ENCODE measurements at regions not wholly inside any gene's neighbourhood (a gene's known extent, or its start where the extent isn't known, plus 50 kb on each side); places are given as distances from the start of the nearest gene placed in this dataset.
"Not testable (repeated sequence)": the region's sequence is repeated elsewhere in the genome, so short reads cannot be mapped to it uniquely, and the experiment has no call there.

DNA sequence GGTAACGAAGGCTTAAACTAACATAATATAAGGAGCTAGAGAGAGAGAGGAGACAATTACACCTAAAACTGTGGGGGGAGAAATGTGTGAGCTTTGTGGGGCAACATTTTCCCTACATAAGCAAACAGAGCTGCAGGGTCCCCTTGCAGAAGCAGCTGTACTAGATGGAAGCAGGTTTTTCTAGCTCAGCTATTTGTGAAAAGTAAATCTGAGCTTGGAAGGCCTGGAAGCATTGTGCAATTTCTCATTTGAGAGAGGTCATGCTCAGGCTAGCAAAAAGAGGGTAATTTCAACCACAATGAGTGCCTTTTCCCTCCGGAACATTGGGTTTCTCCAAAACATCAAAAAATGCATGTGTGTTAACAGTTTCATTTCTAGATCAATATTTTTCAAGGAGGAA is 130.0 kb downstream of the ARL4C start:
- no peak for DNase-seq (ENCODE audit: low spot score in 2 of 2)
- no peak for ATAC-seq
- Mint-ChIP-seq H3K9me3 (no peaks in the 10 kb centered on the region), H3K36me3 (peaks cover 0 to 5% of the 10 kb centered on the region in 2 donors), H3K27ac (peak overlapping the region in 1 of 2 donors; percentile 17)

DNA sequence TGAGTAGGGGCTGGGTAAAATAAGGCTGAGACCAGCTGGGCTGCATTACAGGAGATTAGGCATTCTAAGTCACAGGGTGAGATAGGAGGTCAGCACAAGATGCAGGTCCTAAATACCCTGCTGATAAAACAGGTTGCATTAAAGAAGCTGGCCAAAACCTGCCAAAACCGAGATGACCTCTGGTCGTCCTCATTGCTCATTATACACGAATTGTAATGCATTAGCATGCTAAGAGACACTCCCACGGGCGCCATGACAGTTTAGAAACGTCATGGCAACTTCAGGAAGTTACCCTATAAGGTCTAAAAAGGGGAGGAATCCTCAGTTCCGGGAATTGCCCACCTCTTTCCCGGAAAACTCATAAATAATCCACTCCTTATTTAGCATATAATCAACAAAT is 132.2 kb downstream of the ARL4C start:
- ATAC-seq: no peak
- H3K27ac Mint-ChIP-seq: no peak overlapping the region
- peaks cover 5 to 16% of the 10 kb centered on the region in 2 donors for H3K36me3 Mint-ChIP-seq
- peaks cover 4 to 14% of the 10 kb centered on the region in 2 donors for H3K9me3 Mint-ChIP-seq
- no peak for DNase-seq (ENCODE audit: low spot score in 2 of 2)

DNA sequence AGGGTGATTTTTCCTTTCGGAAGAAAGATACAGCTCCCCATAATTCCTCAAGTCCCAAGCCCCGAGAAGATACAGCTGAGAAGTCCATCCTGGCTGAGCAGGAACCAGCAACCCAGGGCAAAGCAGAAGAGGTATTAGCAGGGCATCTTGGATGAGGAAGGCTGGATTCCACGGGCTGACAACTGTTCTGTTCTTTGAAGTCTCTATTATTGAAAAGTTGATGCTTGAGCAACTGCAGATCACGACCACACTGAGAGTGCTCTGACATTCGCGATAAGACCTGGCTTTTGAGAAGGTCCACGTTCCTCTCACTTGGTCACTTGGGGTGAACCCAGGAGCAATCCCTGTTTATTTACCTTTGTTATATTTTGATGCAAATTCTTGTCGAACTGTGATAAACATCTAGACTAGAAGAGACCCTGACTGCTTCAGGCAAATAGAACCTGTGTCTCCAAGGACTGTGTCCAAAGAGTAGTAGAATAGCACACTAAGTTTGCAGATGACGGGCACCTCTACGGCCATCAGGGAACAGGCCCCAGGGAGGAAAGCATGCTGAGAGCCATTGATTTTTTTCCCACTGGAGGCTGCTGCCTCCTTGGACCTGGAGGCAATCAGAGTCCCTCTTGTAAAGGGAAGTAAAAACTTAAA is 133.1 kb downstream of the ARL4C start:
- ATAC-seq: no peak
- Mint-ChIP-seq H3K36me3 (peaks cover 12 to 22% of the 10 kb centered on the region in 2 donors), H3K27ac (no peak overlapping the region), H3K9me3 (peaks cover 4 to 19% of the 10 kb centered on the region in 2 donors)
- DNase-seq (ENCODE audit: low spot score in 2 of 2): no peak

DNA sequence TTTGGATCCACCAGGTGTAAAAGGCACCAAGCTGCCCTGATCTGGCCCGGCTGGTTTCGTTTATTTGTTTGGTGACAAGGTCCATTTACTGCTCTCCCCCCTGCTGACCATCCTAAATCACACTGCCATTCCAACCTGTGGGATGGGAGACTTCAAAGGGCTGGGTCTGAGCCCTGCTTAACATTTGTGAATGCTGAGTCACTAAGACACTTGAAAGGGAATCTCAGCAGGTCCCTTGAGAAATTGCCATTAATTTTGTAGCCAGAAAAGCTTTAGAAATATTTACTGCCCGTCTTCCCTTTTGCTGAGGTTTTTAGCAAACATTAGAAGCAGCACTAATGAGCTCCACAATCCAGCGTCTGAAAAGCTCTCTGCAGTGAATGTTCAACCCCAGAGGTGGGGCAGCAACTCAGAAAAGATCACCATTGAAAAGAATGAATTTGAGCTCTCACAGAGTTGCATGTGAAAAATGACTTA is 133.8 kb downstream of the ARL4C start:
- ATAC-seq: no peak
- no peak for DNase-seq (ENCODE audit: low spot score in 2 of 2)
- Mint-ChIP-seq H3K27ac (no peak overlapping the region), H3K36me3 (peaks cover 12 to 18% of the 10 kb centered on the region in 2 donors), H3K9me3 (peaks cover 10 to 25% of the 10 kb centered on the region in 2 donors)

DNA sequence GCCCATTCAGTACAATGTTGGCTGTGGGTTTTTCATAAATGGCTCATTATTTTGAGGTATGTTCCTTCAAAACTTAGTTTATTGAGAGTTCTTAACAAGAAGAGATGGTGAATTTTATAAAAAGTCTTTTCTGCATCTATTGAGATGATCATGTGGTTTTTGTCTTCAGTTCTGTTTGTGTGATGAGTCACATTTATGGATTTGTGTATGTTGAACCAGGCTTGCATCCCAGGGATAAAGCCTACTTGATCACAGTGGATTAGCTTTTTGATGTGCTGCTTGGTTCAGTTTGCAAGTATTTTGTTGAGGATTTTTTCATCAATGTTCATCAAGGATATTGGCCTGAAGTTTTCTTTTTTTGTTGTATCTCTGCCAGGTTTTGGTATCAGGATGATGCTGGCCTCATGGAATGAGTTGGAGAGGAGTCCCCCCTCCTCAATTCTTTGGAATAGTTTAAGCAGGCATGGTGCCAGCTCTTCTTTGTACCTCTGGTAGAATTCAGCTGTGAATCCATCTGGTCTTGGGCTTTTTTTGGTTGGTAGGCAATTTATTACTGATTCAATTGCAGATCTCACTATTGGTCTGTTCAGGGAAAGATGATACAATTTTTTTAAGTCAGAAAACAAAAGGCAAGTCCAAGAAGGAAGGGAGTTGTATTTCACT is 136.4 kb downstream of the ARL4C start:
- peaks cover 12 to 18% of the 10 kb centered on the region in 2 donors for H3K36me3 Mint-ChIP-seq
- H3K9me3 Mint-ChIP-seq: peaks cover 10 to 26% of the 10 kb centered on the region in 2 donors
- ATAC-seq; DNase-seq (ENCODE audit: low spot score in 2 of 2); H3K27ac Mint-ChIP-seq: not testable (repeated sequence)

DNA sequence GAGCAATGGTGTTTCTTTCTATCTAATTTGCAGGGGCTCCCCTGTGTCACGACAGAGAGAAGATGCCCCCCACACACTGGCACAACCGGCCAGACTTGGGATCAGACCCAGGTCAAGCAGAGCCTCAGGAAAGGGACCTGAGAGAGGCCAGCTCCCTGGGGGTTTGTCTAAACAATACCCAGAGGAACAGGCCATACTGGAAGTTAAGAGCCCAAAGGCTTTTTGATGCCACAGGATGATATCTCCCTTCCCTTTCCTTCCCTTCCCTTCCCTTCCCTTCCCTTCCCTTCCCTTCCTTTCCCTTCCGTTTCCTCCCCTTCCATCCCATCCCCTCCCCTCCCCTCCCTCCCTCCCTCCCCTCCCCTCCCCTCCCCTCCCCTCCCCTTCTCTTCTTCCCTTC is 139.2 kb downstream of the ARL4C start:
- no peak overlapping the region for H3K27ac Mint-ChIP-seq

DNA sequence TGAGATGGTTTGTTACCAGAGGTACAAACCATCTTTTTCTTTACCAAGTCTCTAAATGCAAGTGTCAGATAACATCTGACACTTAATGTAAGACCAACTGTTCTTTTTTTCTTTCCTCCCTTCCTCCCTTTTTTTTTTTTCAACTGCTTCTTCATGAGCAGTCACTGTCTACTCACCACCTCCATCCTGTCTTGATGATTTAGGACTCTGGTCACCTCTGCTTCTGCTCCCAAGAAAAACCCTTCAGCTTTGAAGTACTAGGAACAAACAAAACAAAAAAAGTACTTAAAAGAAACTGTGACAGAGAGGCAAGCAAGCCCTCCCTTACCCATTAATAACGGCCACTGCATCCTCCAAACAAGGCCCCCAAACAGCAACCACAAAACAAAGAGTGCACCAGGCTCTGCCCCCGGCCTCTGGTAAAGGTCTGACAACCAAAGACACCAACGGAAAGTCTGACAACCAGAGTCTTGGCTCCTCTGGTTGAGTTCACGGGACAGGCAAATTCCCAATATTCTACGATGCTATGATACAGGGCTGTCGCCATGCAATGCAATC is 141.0 kb downstream of the ARL4C start:
- ATAC-seq: no peak
- peak overlapping the region in 1 of 2 donors; percentile 52 for H3K27ac Mint-ChIP-seq
- no peak for DNase-seq (ENCODE audit: low spot score in 2 of 2)
- peaks cover 10 to 28% of the 10 kb centered on the region in 2 donors for H3K9me3 Mint-ChIP-seq
- H3K36me3 Mint-ChIP-seq: peaks cover 12 to 36% of the 10 kb centered on the region in 2 donors

More for the DNA sequence above, 139.2 kb downstream of the ARL4C start:
- DNase-seq (ENCODE audit: low spot score in 2 of 2) (no peak), ATAC-seq (no peak)
- Mint-ChIP-seq H3K9me3 (peaks cover 10 to 27% of the 10 kb centered on the region in 2 donors), H3K36me3 (peaks cover 12 to 32% of the 10 kb centered on the region in 2 donors)

DNA sequence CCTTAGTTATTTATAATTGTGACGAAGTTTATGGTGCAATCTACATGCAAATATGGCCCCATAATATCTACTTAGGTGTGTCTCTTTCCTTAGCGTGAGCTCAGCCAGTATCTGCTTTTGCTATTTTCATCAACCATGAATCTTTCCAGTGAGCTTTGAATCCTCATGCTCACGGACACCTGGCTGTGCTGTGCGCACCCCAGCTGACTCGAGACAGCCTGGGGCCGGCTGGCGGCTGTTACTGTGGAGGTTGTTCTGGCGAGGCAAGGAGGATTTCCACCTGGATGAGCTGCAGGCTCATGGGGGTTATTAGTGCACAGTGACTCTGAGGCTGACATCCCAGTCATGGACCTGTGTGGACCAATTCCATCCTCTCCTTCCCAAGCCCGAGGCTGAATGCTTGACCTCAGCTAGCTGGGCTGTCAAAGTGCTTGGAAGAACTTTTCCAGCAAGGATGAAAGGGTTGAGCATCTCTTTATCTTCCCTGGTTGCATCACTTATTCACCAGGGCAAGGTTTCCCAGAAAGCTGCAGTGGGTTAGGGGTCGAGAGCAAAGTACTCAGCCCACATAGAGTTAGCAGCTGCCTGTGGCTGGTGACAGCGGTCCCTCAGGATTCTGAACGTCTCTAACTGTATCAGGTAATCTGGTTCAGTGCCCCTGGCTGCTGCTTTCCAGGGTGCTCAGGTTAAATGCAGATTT is 141.7 kb downstream of the ARL4C start:
- Mint-ChIP-seq H3K9me3 (peaks cover 10 to 23% of the 10 kb centered on the region in 2 donors), H3K27ac (no peak overlapping the region), H3K36me3 (peaks cover 12 to 29% of the 10 kb centered on the region in 2 donors)
- DNase-seq (ENCODE audit: low spot score in 2 of 2) (no peak), ATAC-seq (no peak)

DNA sequence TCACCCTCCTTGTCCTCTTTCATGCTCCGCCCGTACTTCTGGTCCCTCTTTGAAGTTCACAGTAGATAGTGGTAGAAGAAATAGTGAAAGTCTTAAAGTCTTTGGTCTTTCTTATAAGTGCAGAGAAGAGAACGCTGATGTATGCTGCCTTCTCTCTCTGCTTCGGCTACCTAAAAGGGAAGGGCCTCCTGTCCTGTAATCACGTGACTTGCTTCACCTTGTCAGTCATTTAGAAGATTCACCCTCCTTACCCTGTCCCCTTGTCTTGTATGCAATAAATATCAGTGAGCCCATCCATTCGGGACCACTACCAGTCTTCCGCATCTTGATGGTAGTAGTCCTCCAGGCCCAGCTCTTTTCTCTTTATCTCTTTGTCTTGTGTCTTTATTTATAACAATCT is 144.6 kb downstream of the ARL4C start:
- ATAC-seq: no peak
- H3K27ac Mint-ChIP-seq: no peak overlapping the region
- peaks cover 0 to 20% of the 10 kb centered on the region in 2 donors for H3K36me3 Mint-ChIP-seq

DNA sequence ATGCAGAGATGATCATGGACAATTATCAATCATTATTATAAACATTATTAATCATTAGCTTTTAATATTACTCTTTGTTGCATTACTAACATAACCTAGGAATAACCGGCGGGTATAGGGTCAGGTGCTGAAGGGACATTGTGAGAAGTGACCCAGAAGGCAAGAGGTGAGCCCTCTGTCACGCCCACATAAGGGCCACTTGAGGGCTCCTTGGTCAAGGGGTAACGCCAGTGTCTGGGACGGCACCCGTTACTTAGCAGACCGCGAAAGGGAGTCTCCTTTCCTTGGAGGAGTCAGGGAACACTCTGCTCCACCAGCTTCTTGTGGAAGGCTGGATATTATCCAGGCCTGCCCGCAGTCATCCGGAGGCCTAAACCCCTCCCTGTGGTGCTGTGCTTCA is 145.0 kb downstream of the ARL4C start:
- H3K27ac Mint-ChIP-seq; ATAC-seq; DNase-seq (ENCODE audit: low spot score in 2 of 2): not testable (repeated sequence)
- peaks cover 0 to 10% of the 10 kb centered on the region in 2 donors for H3K9me3 Mint-ChIP-seq
- H3K36me3 Mint-ChIP-seq: peaks cover 0 to 20% of the 10 kb centered on the region in 2 donors

More for the DNA sequence above, 144.6 kb downstream of the ARL4C start:
- peaks cover 0 to 10% of the 10 kb centered on the region in 2 donors for H3K9me3 Mint-ChIP-seq
- no peak for DNase-seq (ENCODE audit: low spot score in 2 of 2)

DNA sequence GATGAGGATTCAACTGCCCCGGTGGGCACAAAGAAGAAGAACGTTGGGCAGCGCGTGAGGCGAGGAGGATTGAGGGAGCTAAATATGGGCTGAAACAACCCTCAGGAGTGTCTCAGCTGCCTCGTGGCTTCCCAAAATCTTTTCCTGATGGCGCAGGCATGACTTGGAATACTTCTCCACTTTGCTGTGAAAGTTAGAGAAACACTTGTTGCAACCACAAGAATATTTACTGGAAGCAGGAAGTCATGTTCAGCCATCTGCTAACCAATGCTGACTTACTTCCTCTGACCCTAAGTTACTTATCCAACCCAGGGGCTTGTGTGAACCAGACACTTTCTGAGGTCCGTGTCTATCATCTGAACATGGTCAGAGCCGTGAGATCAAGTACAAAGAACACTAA is 148.8 kb downstream of the ARL4C start:
- ATAC-seq (no peak), DNase-seq (ENCODE audit: low spot score in 2 of 2) (no peak)
- Mint-ChIP-seq H3K36me3 (peaks cover 0 to 10% of the 10 kb centered on the region in 2 donors), H3K9me3 (peaks cover 0 to 10% of the 10 kb centered on the region in 2 donors), H3K27ac (peak overlapping the region in 1 of 2 donors; percentile 16)

DNA sequence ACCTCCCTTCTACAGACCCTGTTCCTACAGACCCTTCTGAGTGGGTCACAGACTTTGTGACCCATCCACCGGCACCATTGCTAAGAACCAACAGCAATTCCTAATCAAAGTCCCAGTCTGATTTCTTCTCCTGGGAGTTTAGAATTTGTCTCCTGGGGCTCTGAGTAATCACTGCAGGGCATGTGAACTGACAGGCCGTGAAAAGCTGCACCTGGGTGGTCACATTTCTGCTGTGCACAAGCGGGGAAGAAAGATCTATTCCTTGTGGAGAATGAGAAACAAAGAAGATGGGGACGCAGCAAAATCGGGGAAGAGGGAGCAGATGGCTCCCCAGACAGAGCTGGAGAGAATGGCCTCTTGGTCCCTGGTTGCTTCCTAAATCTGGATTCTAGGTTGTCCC is 151.0 kb downstream of the ARL4C start:
- ATAC-seq (no peak), DNase-seq (ENCODE audit: low spot score in 2 of 2) (no peak)
- peaks cover 0 to 4% of the 10 kb centered on the region in 2 donors for H3K9me3 Mint-ChIP-seq
- no peak overlapping the region for H3K27ac Mint-ChIP-seq
- H3K36me3 Mint-ChIP-seq: no peaks in the 10 kb centered on the region

DNA sequence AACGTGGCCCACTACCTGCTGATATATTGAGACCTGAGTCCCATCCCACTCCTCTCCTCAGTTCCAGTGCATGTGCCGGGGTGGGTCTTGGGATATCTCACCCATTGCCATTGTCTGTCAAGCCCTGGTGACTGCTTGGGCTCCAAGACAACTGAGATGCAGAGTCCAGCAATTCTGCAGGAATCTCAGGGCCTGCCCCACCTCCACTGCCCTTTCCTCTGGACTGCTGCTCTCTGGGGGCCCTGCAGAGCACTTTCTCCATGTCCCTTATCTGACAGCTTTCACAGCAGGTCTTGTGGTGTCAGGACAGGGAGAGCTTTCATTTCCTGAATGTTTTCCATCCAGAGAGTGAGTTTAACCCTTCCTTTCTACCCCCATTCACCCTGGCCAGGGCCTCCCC is 152.9 kb downstream of the ARL4C start:
- ATAC-seq: no peak
- no peak for DNase-seq (ENCODE audit: low spot score in 2 of 2)
- peaks cover 1 to 11% of the 10 kb centered on the region in 2 donors for H3K9me3 Mint-ChIP-seq
- H3K27ac Mint-ChIP-seq: no peak overlapping the region
- H3K36me3 Mint-ChIP-seq: peaks cover 3 to 8% of the 10 kb centered on the region in 2 donors

DNA sequence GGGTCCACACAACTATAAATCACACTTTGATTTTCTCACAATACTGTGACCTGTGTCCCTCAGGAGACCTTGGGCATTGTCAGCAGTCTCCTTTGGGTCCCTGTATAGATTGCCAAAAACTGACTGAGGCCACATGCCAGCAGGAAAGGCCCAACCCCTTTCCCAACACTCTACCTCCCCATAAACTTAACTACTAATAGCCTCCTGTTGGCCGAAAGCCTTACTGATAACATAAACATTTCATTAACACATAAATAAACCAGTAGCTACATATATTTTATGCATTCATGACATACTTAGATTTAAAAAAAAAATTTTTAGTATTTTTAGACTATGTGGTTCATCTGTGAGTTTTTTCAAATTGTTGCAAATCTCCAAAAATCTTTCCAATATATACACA is 153.5 kb downstream of the ARL4C start:
- peaks cover 5 to 14% of the 10 kb centered on the region in 2 donors for H3K9me3 Mint-ChIP-seq
- DNase-seq (ENCODE audit: low spot score in 2 of 2) (no peak), ATAC-seq (no peak)
- no peak overlapping the region for H3K27ac Mint-ChIP-seq
- peaks cover 4 to 10% of the 10 kb centered on the region in 2 donors for H3K36me3 Mint-ChIP-seq

DNA sequence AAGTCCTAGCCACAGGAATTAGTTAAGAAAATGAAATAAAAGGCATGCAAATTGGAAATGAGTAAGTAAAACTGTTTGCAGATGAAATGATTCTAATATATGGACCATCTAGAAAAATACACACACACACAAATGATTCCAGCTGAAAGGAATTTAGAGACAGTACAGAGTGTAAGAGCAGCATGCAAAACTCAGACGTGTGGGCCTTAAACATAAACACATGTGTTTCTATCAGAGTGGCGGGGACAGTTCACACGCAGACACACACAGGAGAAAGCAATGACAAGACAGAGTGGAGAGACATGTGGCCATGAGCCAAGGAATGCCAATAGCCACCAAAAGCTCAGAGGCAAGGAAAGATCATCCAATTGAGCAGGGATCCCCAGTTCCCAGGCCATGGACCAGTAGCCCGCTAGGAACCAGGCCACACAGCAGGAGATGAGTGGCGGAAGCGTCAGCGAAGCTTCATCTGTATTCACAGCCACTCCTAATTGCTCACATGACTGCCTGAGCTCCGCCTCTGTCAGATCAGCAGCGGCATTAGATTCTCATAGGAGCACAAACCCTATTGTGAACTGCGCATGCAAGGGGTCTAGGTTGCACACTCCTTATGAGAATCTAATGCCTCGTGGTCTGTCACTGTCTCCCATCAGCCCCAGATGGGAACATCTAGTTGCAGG is 155.4 kb downstream of the ARL4C start:
- Mint-ChIP-seq H3K9me3 (peaks cover 5 to 15% of the 10 kb centered on the region in 2 donors), H3K27ac (no peak overlapping the region), H3K36me3 (peaks cover 8 to 10% of the 10 kb centered on the region in 2 donors)
- DNase-seq (ENCODE audit: low spot score in 2 of 2) (no peak), ATAC-seq (no peak)

DNA sequence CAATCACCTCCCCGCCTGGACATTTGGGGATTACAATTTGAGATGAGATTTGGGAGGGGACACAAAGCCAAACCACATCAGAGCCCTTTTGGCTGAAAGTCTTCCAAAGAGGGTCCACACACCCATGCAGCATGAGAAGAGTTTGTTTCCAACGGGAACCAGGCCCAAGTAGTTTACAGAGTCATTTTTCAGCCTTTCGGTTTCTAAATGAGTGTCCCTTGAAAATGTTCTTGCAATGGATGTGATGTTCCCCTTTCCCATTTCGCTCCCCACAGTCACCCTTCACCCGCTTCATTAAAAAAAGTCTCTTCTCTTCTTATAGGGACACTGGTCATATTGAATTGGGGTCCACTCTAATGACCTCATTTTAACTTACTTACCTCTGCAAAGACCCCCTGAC is 157.4 kb downstream of the ARL4C start:
- Mint-ChIP-seq H3K27ac (no peak overlapping the region), H3K9me3 (peaks cover 5 to 15% of the 10 kb centered on the region in 2 donors), H3K36me3 (peaks cover 8 to 10% of the 10 kb centered on the region in 2 donors)
- DNase-seq (ENCODE audit: low spot score in 2 of 2): no peak
- ATAC-seq: no peak

Measured in activated naive CD4-positive, alpha-beta T cell treated with anti-CD3 and anti-CD28 coated beads, Interleukin-2, amount 50 U/mL, for 72 hours (primary cell).